Panc1 (cell line): ENCODE measurements at regions not wholly inside any gene's neighbourhood (a gene's known extent, or its start where the extent isn't known, plus 50 kb on each side); places are given as distances from the start of the nearest gene placed in this dataset.

Experiments used
- ATAC-seq: fragments of 200-7000 bp; cut with Tn5 transposase; 2 replicates; pipeline ENCODE4 v1.9.1; 2020; ENCODE audit warnings: mild to moderate bottlenecking, moderate library complexity
- BruUV-seq: library from RNA; stranded (reverse); fragments of 400-500 nt; replicated peaks from 2 replicates; lab custom pipeline; 2021; lab: Mats Ljungman, UMichigan
- CTCF ChIA-PET: fragments of 300-600 bp; sonication (Branson Sonifier 250); formaldehyde crosslinking; loops from one replicate; lab custom pipeline; 2022; ENCODE audit warnings: antibody characterized with exemption; lab: Charles Lee
- POLR2A ChIA-PET: fragments of 300-600 bp; sonication (Branson Sonifier 250); formaldehyde crosslinking; loops from one replicate; lab custom pipeline; 2022; ENCODE audit warnings: antibody characterized with exemption; lab: Charles Lee
- DNase-seq: peaks from one replicate; pipeline ENCODE4 v3.0.0-alpha.2; 2010; ENCODE audit warnings: low read depth, low spot score
- H3K27ac ChIP-seq: 2 replicates; pipeline ENCODE4 v1.5.1; 2011; ENCODE audit warnings: mild to moderate bottlenecking, low read length, inconsistent platforms
- H3K27me3 ChIP-seq: fragments of 200-500 bp; sonication (Bioruptor generic); 2 replicates; pipeline ENCODE4 v1.6.0; 2014; ENCODE audit warnings: low read length, inconsistent platforms; ENCODE audit not compliant: control insufficient read depth, insufficient read depth
- H3K36me3 ChIP-seq: fragments of 200-500 bp; sonication (Bioruptor generic); 2 replicates; pipeline ENCODE4 v1.5.1; 2014; ENCODE audit warnings: inconsistent platforms, mild to moderate bottlenecking, low read length, moderate library complexity; ENCODE audit not compliant: control insufficient read depth, insufficient read depth
- H3K4me1 ChIP-seq: 2 replicates; pipeline ENCODE4 v1.5.1; 2011; ENCODE audit warnings: inconsistent platforms, mild to moderate bottlenecking, low read length, moderate library complexity; ENCODE audit not compliant: control insufficient read depth, insufficient read depth
- H3K4me3 ChIP-seq, 2 experiments: 2 replicates each; pipeline ENCODE4 v1.5.1; 2011 to 2012; ENCODE audit warnings: low read depth in 2 of 2, low read length in 2 of 2, mild to moderate bottlenecking in 2 of 2, inconsistent platforms in 1 of 2, moderate library complexity in 1 of 2
- H3K9me3 ChIP-seq: fragments of 200-500 bp; sonication (Bioruptor generic); 2 replicates; pipeline ENCODE4 v1.5.1; 2014; ENCODE audit warnings: low read depth, mild to moderate bottlenecking, inconsistent platforms, low read length, moderate library complexity; ENCODE audit not compliant: control insufficient read depth, insufficient read depth
- CTCF ChIP-seq: fragments of 450-650 bp; IDR thresholded peaks from 2 replicates; pipeline ENCODE4 v1.5.1; 2017; ENCODE audit warnings: mild to moderate bottlenecking
- POLR2AphosphoS5 ChIP-seq: IDR thresholded peaks from 2 replicates; pipeline ENCODE4 v1.6.1; 2012; ENCODE audit warnings: mild to moderate bottlenecking, low read depth, low read length, moderate library complexity
- REST ChIP-seq, 2 experiments: IDR thresholded peaks; 2 replicates each; pipeline ENCODE4 v1.6.1; 2011 to 2012; ENCODE audit warnings: low read depth in 2 of 2, control low read depth in 1 of 2, low read length in 1 of 2, mild to moderate bottlenecking in 1 of 2, moderate library complexity in 1 of 2; ENCODE audit not compliant: insufficient read depth in 1 of 2
- SIN3A ChIP-seq: IDR thresholded peaks from 2 replicates; pipeline ENCODE4 v1.6.1; 2012; ENCODE audit warnings: low read depth, mild to moderate bottlenecking, low read length, moderate library complexity, borderline replicate concordance; ENCODE audit not compliant: insufficient read depth
- TCF7L2 ChIP-seq: IDR thresholded peaks from 2 replicates; pipeline ENCODE4 v1.6.1; 2011; ENCODE audit warnings: mild to moderate bottlenecking, low read depth, low read length, inconsistent platforms
- in situ Hi-C: cut with HindIII; loops from 2 replicates; pipeline ENCODE4 v1.10.0; 2016; ENCODE audit warnings: low sequenced_read_pairs, low pct_unique_long_range_greater_than_20kb
- intact Hi-C: fragments of 100-400 bp; cut with micrococcal nuclease; formaldehyde crosslinking; loops from one replicate; pipeline ENCODE4 v1.10.0; 2022; ENCODE audit not compliant: unreplicated experiment

GRCh38 chr7:41174521-41174920, 528.4 kb downstream of the INHBA start:
- H3K4me1 ChIP-seq: no peaks in the 10 kb centered on the region
- H3K4me3 ChIP-seq: no peak overlapping the region
- ATAC-seq: no peak
- POLR2A ChIA-PET: no interaction called here
- CTCF ChIA-PET: no interaction called here
- no peaks in the 10 kb centered on the region for H3K36me3 ChIP-seq
- no peak for DNase-seq
- in situ Hi-C loops: no loop called here
- TF ChIP-seq POLR2AphosphoS5: no peak
- no peak for TF ChIP-seq CTCF
- no peak for TF ChIP-seq SIN3A
- TF ChIP-seq TCF7L2: no peak
- no peak for TF ChIP-seq REST (IDR thresholded peaks at IDR 0.05; ENCODE audit: insufficient read depth in 1 of 2, low read depth in 2 of 2, low read length in 1 of 2)
- no peaks in the 10 kb centered on the region for H3K9me3 ChIP-seq
- H3K27ac ChIP-seq: no peak overlapping the region
- H3K27me3 ChIP-seq: no peaks in the 10 kb centered on the region
- intact Hi-C loops: no loop called here
- BruUV-seq: no TSS peak

- no peak for DNase-seq
- in situ Hi-C loops: no loop called here
- no peak for ATAC-seq
- Histone ChIP-seq H3K9me3 (no peaks in the 10 kb centered on the region), H3K4me1 (no peaks in the 10 kb centered on the region), H3K4me3 (no peak overlapping the region), H3K36me3 (no peaks in the 10 kb centered on the region), H3K27me3 (no peaks in the 10 kb centered on the region), H3K27ac (no peak overlapping the region)
- TF ChIP-seq CTCF (no peak), TCF7L2 (no peak), POLR2AphosphoS5 (no peak), SIN3A (no peak), REST (IDR thresholded peaks at IDR 0.05; ENCODE audit: insufficient read depth in 1 of 2, low read depth in 2 of 2, low read length in 1 of 2) (no peak)
- ChIA-PET POLR2A (no interaction called here), CTCF (no interaction called here)
- intact Hi-C loops: no loop called here
- no TSS peak for BruUV-seq
These were observed 532.4 kb downstream of the INHBA start for GRCh38 chr7:41170466-41170865.
